ENCODE measurements at regions not wholly inside any gene's neighbourhood (a gene's known extent, or its start where the extent isn't known, plus 50 kb on each side); places are given as distances from the start of the nearest gene placed in this dataset.
"Not testable (repeated sequence)": the region's sequence is repeated elsewhere in the genome, so short reads cannot be mapped to it uniquely, and the experiment has no call there.

GRCh38 chr12:124160097-124160756 is 134.7 kb upstream of the RFLNA start:
- no peak overlapping the region for H3K4me3 ChIP-seq (ENCODE audit: low read depth, low read length, poor library complexity, severe bottlenecking)
- H3K36me3 ChIP-seq (ENCODE audit: insufficient read depth, low read length), result no peaks in the 10 kb centered on the region
- no peaks in the 10 kb centered on the region for H3K4me1 ChIP-seq (ENCODE audit: insufficient read depth, low read length, severe bottlenecking)
- no peak overlapping the region for H3K4me2 ChIP-seq (ENCODE audit: low read length)
- no peaks in the 10 kb centered on the region for H3K9me2 ChIP-seq (ENCODE audit: low read depth, low read length)
- H4K20me1 ChIP-seq (ENCODE audit: insufficient read depth, low read length), result no peaks in the 10 kb centered on the region
- H3K79me2 ChIP-seq (ENCODE audit: insufficient read depth, low read length), result no peaks in the 10 kb centered on the region
- H3K9me3 ChIP-seq (ENCODE audit: low read length), result no peaks in the 10 kb centered on the region
- no peak overlapping the region for H2AFZ ChIP-seq (ENCODE audit: low read length)
- H3K27me3 ChIP-seq (ENCODE audit: insufficient read depth, low read length), result no peaks in the 10 kb centered on the region; the same call in 1 of the 2 replicates
- no peak for TF ChIP-seq EZH2 (IDR thresholded peaks at IDR 0.05; ENCODE audit: borderline replicate concordance, low read length)
- TF ChIP-seq CTCF (IDR thresholded peaks at IDR 0.05; ENCODE audit: low read length), result no peak
- H3F3A ChIP-seq (ENCODE audit: insufficient read depth, low read length), result no peaks in the 10 kb centered on the region
- no peak overlapping the region for H3K9ac ChIP-seq (ENCODE audit: low read length)
- no peak overlapping the region for H3K27ac ChIP-seq (ENCODE audit: low read depth, low read length, poor library complexity, severe bottlenecking)

- H4K20me1 ChIP-seq (ENCODE audit: insufficient read depth, low read length); H3K79me2 ChIP-seq (ENCODE audit: insufficient read depth, low read length); H3K9me3 ChIP-seq (ENCODE audit: low read length); H3K4me3 ChIP-seq (ENCODE audit: low read depth, low read length, poor library complexity, severe bottlenecking); H3K4me2 ChIP-seq (ENCODE audit: low read length); H2AFZ ChIP-seq (ENCODE audit: low read length); H3K9ac ChIP-seq (ENCODE audit: low read length); H3F3A ChIP-seq (ENCODE audit: insufficient read depth, low read length); H3K36me3 ChIP-seq (ENCODE audit: insufficient read depth, low read length); H3K9me2 ChIP-seq (ENCODE audit: low read depth, low read length); H3K4me1 ChIP-seq (ENCODE audit: insufficient read depth, low read length, severe bottlenecking); H3K27ac ChIP-seq (ENCODE audit: low read depth, low read length, poor library complexity, severe bottlenecking); H3K27me3 ChIP-seq (ENCODE audit: insufficient read depth, low read length): not testable (repeated sequence)
These were observed 133.5 kb upstream of the RFLNA start for GRCh38 chr12:124161402-124161801.

- Histone ChIP-seq H3K9me2 (ENCODE audit: low read depth, low read length) (no peaks in the 10 kb centered on the region), H3K79me2 (ENCODE audit: insufficient read depth, low read length) (no peaks in the 10 kb centered on the region), H3K36me3 (ENCODE audit: insufficient read depth, low read length) (no peaks in the 10 kb centered on the region; the same call in 1 of the 2 replicates), H3K27ac (ENCODE audit: low read depth, low read length, poor library complexity, severe bottlenecking) (no peak overlapping the region), H2AFZ (ENCODE audit: low read length) (no peak overlapping the region), H3K27me3 (ENCODE audit: insufficient read depth, low read length) (no peaks in the 10 kb centered on the region; the same call in 1 of the 2 replicates), H3K4me1 (ENCODE audit: insufficient read depth, low read length, severe bottlenecking) (no peaks in the 10 kb centered on the region), H3K4me3 (ENCODE audit: low read depth, low read length, poor library complexity, severe bottlenecking) (no peak overlapping the region), H3F3A (ENCODE audit: insufficient read depth, low read length) (no peaks in the 10 kb centered on the region), H3K9ac (ENCODE audit: low read length) (no peak overlapping the region), H4K20me1 (ENCODE audit: insufficient read depth, low read length) (no peaks in the 10 kb centered on the region), H3K4me2 (ENCODE audit: low read length) (no peak overlapping the region), H3K9me3 (ENCODE audit: low read length) (no peaks in the 10 kb centered on the region)
- peak; percentile 20; the same call in 1 of the 2 replicates for TF ChIP-seq CTCF (IDR thresholded peaks at IDR 0.05; ENCODE audit: low read length)
- TF ChIP-seq EZH2 (IDR thresholded peaks at IDR 0.05; ENCODE audit: borderline replicate concordance, low read length), result no peak
These were observed 132.5 kb upstream of the RFLNA start for GRCh38 chr12:124162151-124163110.
